ENCODE measurements at regions not wholly inside any gene's neighbourhood (a gene's known extent, or its start where the extent isn't known, plus 50 kb on each side); places are given as distances from the start of the nearest gene placed in this dataset.

- Histone ChIP-seq H3K4me3 (ENCODE audit: low read depth, low read length) (no peak overlapping the region), H3K36me3 (ENCODE audit: control insufficient read depth, insufficient read depth, low read length) (no peaks in the 10 kb centered on the region), H3K27ac (ENCODE audit: insufficient read depth, low read length, poor library complexity, severe bottlenecking) (no peak overlapping the region), H3K4me1 (ENCODE audit: control insufficient read depth, insufficient read depth, low read length, poor library complexity, severe bottlenecking) (no peaks in the 10 kb centered on the region), H3K27me3 (ENCODE audit: control insufficient read depth, insufficient read depth, low read length) (no peaks in the 10 kb centered on the region), H3K9me3 (ENCODE audit: control insufficient read depth in 2 of 2, low read length in 2 of 2) (no peaks in the 10 kb centered on the region)
- ATAC-seq (ENCODE audit: low read depth in 2 of 2) (no peak), DNase-seq (no peak)
- Mint-ChIP-seq H3K4me1 (no peaks in the 10 kb centered on the region), H3K27ac (no peak overlapping the region), H3K4me3 (no peak overlapping the region), H3K27me3 (peaks cover 7% of the 10 kb centered on the region), H3K36me3 (no peaks in the 10 kb centered on the region), H3K9me3 (peaks cover 0 to 7% (median 0%) of the 10 kb centered on the region in 7 donors)
Observed at GRCh38 chr2:175552902-175553301, 371.4 kb upstream of the ATP5MC3 start.

- Mint-ChIP-seq H3K4me1 (no peaks in the 10 kb centered on the region), H3K4me3 (no peak overlapping the region), H3K27me3 (no peaks in the 10 kb centered on the region), H3K9me3 (peaks cover 0 to 21% (median 4%) of the 10 kb centered on the region in 7 donors), H3K36me3 (no peaks in the 10 kb centered on the region), H3K27ac (no peak overlapping the region)
- H3K27ac ChIP-seq (ENCODE audit: insufficient read depth, low read length, poor library complexity, severe bottlenecking) = no peak overlapping the region
- no peaks in the 10 kb centered on the region for H3K4me1 ChIP-seq (ENCODE audit: control insufficient read depth, insufficient read depth, low read length, poor library complexity, severe bottlenecking)
- H3K27me3 ChIP-seq (ENCODE audit: control insufficient read depth, insufficient read depth, low read length) = no peaks in the 10 kb centered on the region
- H3K4me3 ChIP-seq (ENCODE audit: low read depth, low read length) = no peak overlapping the region
- no peaks in the 10 kb centered on the region for H3K36me3 ChIP-seq (ENCODE audit: control insufficient read depth, insufficient read depth, low read length)
- no peak for DNase-seq
- no peak for ATAC-seq (ENCODE audit: low read depth in 2 of 2)
- H3K9me3 ChIP-seq (ENCODE audit: control insufficient read depth in 2 of 2, low read length in 2 of 2) = peaks cover 0 to 3% of the 10 kb centered on the region in 2 experiments
Observed at GRCh38 chr2:175540421-175540820, 358.9 kb upstream of the ATP5MC3 start.

- Mint-ChIP-seq H3K9me3 (peaks cover 0 to 14% (median 0%) of the 10 kb centered on the region in 7 donors), H3K4me3 (no peak overlapping the region), H3K36me3 (no peaks in the 10 kb centered on the region), H3K4me1 (no peaks in the 10 kb centered on the region), H3K27me3 (no peaks in the 10 kb centered on the region), H3K27ac (no peak overlapping the region)
- no peaks in the 10 kb centered on the region for H3K36me3 ChIP-seq (ENCODE audit: control insufficient read depth, insufficient read depth, low read length)
- ATAC-seq (ENCODE audit: low read depth in 2 of 2) (no peak), DNase-seq (no peak)
- no peaks in the 10 kb centered on the region for H3K4me1 ChIP-seq (ENCODE audit: control insufficient read depth, insufficient read depth, low read length, poor library complexity, severe bottlenecking)
- H3K27ac ChIP-seq (ENCODE audit: insufficient read depth, low read length, poor library complexity, severe bottlenecking) = no peak overlapping the region
- H3K27me3 ChIP-seq (ENCODE audit: control insufficient read depth, insufficient read depth, low read length) = no peaks in the 10 kb centered on the region
- H3K4me3 ChIP-seq (ENCODE audit: low read depth, low read length) = no peak overlapping the region
- peaks cover 0 to 3% of the 10 kb centered on the region in 2 experiments for H3K9me3 ChIP-seq (ENCODE audit: control insufficient read depth in 2 of 2, low read length in 2 of 2)
Observed at GRCh38 chr2:175539122-175539521, 357.6 kb upstream of the ATP5MC3 start.

GRCh38 chr2:175536059-175536458 lies 354.5 kb upstream of the ATP5MC3 start:
- H3K27ac Mint-ChIP-seq = no peak overlapping the region
- no peaks in the 10 kb centered on the region for H3K4me1 Mint-ChIP-seq
- H3K27me3 Mint-ChIP-seq = no peaks in the 10 kb centered on the region
- H3K4me1 ChIP-seq (ENCODE audit: control insufficient read depth, insufficient read depth, low read length, poor library complexity, severe bottlenecking) = no peaks in the 10 kb centered on the region
- no peaks in the 10 kb centered on the region for H3K27me3 ChIP-seq (ENCODE audit: control insufficient read depth, insufficient read depth, low read length)
- H3K27ac ChIP-seq (ENCODE audit: insufficient read depth, low read length, poor library complexity, severe bottlenecking) = no peak overlapping the region
- H3K36me3 Mint-ChIP-seq = no peaks in the 10 kb centered on the region
- no peak overlapping the region for H3K4me3 Mint-ChIP-seq
- ATAC-seq (ENCODE audit: low read depth in 2 of 2) (no peak), DNase-seq (no peak)
- H3K9me3 ChIP-seq (ENCODE audit: control insufficient read depth in 2 of 2, low read length in 2 of 2) = no peaks in the 10 kb centered on the region
- peaks cover 0 to 10% (median 2%) of the 10 kb centered on the region in 7 donors for H3K9me3 Mint-ChIP-seq
- no peaks in the 10 kb centered on the region for H3K36me3 ChIP-seq (ENCODE audit: control insufficient read depth, insufficient read depth, low read length)
- H3K4me3 ChIP-seq (ENCODE audit: low read depth, low read length) = no peak overlapping the region

GRCh38 chr2:175535631-175536030 lies 354.1 kb upstream of the ATP5MC3 start:
- no peak overlapping the region for H3K27ac ChIP-seq (ENCODE audit: insufficient read depth, low read length, poor library complexity, severe bottlenecking)
- no peak overlapping the region for H3K4me3 ChIP-seq (ENCODE audit: low read depth, low read length)
- Mint-ChIP-seq H3K4me3 (no peak overlapping the region), H3K27ac (no peak overlapping the region), H3K9me3 (peaks cover 0 to 10% (median 2%) of the 10 kb centered on the region in 7 donors), H3K4me1 (no peaks in the 10 kb centered on the region), H3K27me3 (no peaks in the 10 kb centered on the region), H3K36me3 (no peaks in the 10 kb centered on the region)
- DNase-seq = no peak
- ATAC-seq (ENCODE audit: low read depth in 2 of 2) = no peak
- no peaks in the 10 kb centered on the region for H3K4me1 ChIP-seq (ENCODE audit: control insufficient read depth, insufficient read depth, low read length, poor library complexity, severe bottlenecking)
- H3K9me3 ChIP-seq (ENCODE audit: control insufficient read depth in 2 of 2, low read length in 2 of 2) = no peaks in the 10 kb centered on the region
- no peaks in the 10 kb centered on the region for H3K36me3 ChIP-seq (ENCODE audit: control insufficient read depth, insufficient read depth, low read length)
- no peaks in the 10 kb centered on the region for H3K27me3 ChIP-seq (ENCODE audit: control insufficient read depth, insufficient read depth, low read length)

- H3K27me3 Mint-ChIP-seq = no peaks in the 10 kb centered on the region
- Histone ChIP-seq H3K27me3 (ENCODE audit: control insufficient read depth, insufficient read depth, low read length) (no peaks in the 10 kb centered on the region), H3K36me3 (ENCODE audit: control insufficient read depth, insufficient read depth, low read length) (no peaks in the 10 kb centered on the region), H3K27ac (ENCODE audit: insufficient read depth, low read length, poor library complexity, severe bottlenecking) (no peak overlapping the region), H3K4me1 (ENCODE audit: control insufficient read depth, insufficient read depth, low read length, poor library complexity, severe bottlenecking) (no peaks in the 10 kb centered on the region), H3K9me3 (ENCODE audit: control insufficient read depth in 2 of 2, low read length in 2 of 2) (no peaks in the 10 kb centered on the region), H3K4me3 (ENCODE audit: low read depth, low read length) (no peak overlapping the region)
- no peak overlapping the region for H3K27ac Mint-ChIP-seq
- no peak for DNase-seq
- H3K9me3 Mint-ChIP-seq = peaks cover 0 to 3% (median 0%) of the 10 kb centered on the region in 7 donors
- no peaks in the 10 kb centered on the region for H3K36me3 Mint-ChIP-seq
- ATAC-seq (ENCODE audit: low read depth in 2 of 2) = no peak
- H3K4me3 Mint-ChIP-seq = no peak overlapping the region
- no peaks in the 10 kb centered on the region for H3K4me1 Mint-ChIP-seq
Observed at GRCh38 chr2:175525975-175526374, 344.5 kb upstream of the ATP5MC3 start.

- H3K9me3 ChIP-seq (ENCODE audit: control insufficient read depth in 2 of 2, low read length in 2 of 2) = no peaks in the 10 kb centered on the region
- H3K9me3 Mint-ChIP-seq = peaks cover 0 to 6% (median 0%) of the 10 kb centered on the region in 7 donors
- H3K4me1 Mint-ChIP-seq = no peaks in the 10 kb centered on the region
- no peak overlapping the region for H3K27ac Mint-ChIP-seq
- no peak overlapping the region for H3K4me3 ChIP-seq (ENCODE audit: low read depth, low read length)
- H3K36me3 ChIP-seq (ENCODE audit: control insufficient read depth, insufficient read depth, low read length) = no peaks in the 10 kb centered on the region
- no peak for ATAC-seq (ENCODE audit: low read depth in 2 of 2)
- no peaks in the 10 kb centered on the region for H3K4me1 ChIP-seq (ENCODE audit: control insufficient read depth, insufficient read depth, low read length, poor library complexity, severe bottlenecking)
- no peaks in the 10 kb centered on the region for H3K27me3 Mint-ChIP-seq
- H3K27me3 ChIP-seq (ENCODE audit: control insufficient read depth, insufficient read depth, low read length) = no peaks in the 10 kb centered on the region
- H3K36me3 Mint-ChIP-seq = no peaks in the 10 kb centered on the region
- DNase-seq = no peak
- no peak overlapping the region for H3K27ac ChIP-seq (ENCODE audit: insufficient read depth, low read length, poor library complexity, severe bottlenecking)
- no peak overlapping the region for H3K4me3 Mint-ChIP-seq
Observed at GRCh38 chr2:175523001-175523400, 341.5 kb upstream of the ATP5MC3 start.

GRCh38 chr2:175518206-175518605 lies 336.7 kb upstream of the ATP5MC3 start:
- Mint-ChIP-seq H3K27me3 (no peaks in the 10 kb centered on the region), H3K27ac (no peak overlapping the region), H3K4me3 (no peak overlapping the region), H3K36me3 (no peaks in the 10 kb centered on the region), H3K9me3 (peaks cover 0 to 17% (median 3%) of the 10 kb centered on the region in 7 donors), H3K4me1 (no peaks in the 10 kb centered on the region)
- H3K9me3 ChIP-seq (ENCODE audit: control insufficient read depth in 2 of 2, low read length in 2 of 2) = no peaks in the 10 kb centered on the region
- no peaks in the 10 kb centered on the region for H3K4me1 ChIP-seq (ENCODE audit: control insufficient read depth, insufficient read depth, low read length, poor library complexity, severe bottlenecking)
- ATAC-seq (ENCODE audit: low read depth in 2 of 2) = no peak
- H3K27ac ChIP-seq (ENCODE audit: insufficient read depth, low read length, poor library complexity, severe bottlenecking) = no peak overlapping the region
- no peaks in the 10 kb centered on the region for H3K27me3 ChIP-seq (ENCODE audit: control insufficient read depth, insufficient read depth, low read length)
- H3K4me3 ChIP-seq (ENCODE audit: low read depth, low read length) = no peak overlapping the region
- no peak for DNase-seq
- H3K36me3 ChIP-seq (ENCODE audit: control insufficient read depth, insufficient read depth, low read length) = no peaks in the 10 kb centered on the region

All from CD4-positive, CD25-positive, alpha-beta regulatory T cell (primary cell).